ENCODE measurements at regions not wholly inside any gene's neighbourhood (a gene's known extent, or its start where the extent isn't known, plus 50 kb on each side); places are given as distances from the start of the nearest gene placed in this dataset.

DNA sequence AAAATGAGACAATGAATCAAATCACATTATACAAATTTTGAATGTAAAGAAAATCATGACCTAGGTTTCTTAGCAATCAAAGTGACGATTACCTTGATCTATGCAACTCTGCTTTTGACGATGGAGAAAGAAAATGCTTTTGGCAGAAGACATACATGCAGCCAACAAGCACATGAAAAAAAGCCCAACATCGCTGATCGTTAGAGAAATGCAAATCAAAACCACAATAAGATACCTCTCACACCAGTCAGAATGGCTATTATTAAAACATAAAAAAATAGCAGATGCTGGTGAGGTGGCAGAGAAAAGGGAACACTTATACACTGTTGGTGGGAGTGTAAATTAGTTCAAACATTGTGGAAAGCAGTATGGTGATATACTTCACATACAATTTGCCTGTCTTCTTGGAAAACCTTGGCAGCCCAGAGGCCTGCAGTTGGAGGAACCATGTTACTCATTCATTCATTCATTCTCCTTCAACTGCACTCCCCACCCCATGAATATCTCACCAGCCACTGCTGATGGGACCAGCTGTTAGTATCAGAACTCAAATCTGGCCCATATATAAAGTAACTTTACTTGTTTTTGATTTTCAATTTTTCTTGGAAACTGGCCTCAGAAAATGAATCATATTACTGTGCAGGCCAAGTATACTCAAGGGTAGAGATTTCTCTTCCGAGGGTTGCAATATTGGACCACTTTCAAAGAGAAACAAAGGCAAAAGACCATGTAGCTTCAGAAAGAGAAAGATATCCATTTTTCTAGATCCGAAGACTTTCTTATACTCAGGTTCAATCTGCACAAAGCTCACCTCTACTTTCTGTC, 358.6 kb upstream of the ARHGEF26 start:
- no peak overlapping the region for H3K4me3 ChIP-seq (ENCODE audit: low read depth, low read length)
- TF ChIP-seq, protein P1, sequence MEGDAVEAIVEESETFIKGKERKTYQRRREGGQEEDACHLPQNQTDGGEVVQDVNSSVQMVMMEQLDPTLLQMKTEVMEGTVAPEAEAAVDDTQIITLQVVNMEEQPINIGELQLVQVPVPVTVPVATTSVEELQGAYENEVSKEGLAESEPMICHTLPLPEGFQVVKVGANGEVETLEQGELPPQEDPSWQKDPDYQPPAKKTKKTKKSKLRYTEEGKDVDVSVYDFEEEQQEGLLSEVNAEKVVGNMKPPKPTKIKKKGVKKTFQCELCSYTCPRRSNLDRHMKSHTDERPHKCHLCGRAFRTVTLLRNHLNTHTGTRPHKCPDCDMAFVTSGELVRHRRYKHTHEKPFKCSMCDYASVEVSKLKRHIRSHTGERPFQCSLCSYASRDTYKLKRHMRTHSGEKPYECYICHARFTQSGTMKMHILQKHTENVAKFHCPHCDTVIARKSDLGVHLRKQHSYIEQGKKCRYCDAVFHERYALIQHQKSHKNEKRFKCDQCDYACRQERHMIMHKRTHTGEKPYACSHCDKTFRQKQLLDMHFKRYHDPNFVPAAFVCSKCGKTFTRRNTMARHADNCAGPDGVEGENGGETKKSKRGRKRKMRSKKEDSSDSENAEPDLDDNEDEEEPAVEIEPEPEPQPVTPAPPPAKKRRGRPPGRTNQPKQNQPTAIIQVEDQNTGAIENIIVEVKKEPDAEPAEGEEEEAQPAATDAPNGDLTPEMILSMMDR (IDR thresholded peaks at IDR 0.05; ENCODE audit: insufficient read depth, low read length, poor library complexity, severe bottlenecking) = no peak
- no peak for DNase-seq (ENCODE audit: low read depth)

DNA sequence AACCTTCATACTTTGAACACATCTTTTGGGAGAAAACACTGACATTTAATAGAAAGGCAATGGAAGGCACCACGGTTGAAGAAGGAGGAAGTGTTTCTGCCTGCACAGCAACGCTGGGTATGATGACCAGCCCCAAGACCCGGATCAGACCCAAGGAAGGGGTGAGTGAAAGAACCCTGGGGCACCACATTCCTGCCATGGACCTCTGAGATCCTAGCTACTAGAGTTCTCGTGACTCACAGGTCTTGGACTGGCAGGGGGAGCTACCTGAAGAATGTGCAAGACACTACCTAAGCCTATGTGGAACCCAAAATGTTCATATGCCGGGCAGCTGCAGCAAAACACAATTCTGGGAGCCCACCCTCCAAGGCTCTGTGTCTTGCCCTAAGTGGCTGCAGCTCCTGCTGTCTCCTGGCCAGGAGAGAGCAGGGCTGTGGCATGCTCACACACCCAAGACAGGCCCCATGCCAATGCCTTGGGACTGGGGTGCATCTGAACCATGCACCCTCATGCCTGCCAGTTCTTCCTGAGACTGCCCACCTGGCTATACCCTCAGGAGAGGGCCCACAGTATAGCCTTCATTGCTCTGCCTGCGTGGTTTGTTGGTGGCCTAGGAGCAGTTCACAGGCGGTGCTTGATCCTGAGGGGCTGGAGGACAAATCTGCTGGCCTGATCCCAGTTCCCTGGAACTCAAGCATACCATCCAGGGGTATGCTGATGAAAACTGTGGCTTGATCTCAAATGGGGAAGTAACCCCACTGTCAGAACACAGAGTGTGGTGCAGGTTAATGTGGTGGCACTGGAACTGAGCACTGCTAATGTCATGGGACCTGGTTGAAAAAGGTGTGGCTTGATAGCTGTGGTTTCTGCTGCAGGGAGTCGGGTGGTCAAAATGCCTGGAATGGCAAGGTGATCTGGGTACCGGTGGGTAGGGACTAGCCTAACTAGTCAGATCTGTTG, 353.3 kb upstream of the ARHGEF26 start:
- H3K27me3 ChIP-seq (ENCODE audit: control insufficient read depth, insufficient read depth, low read length) = no peaks in the 10 kb centered on the region
- H3K36me3 ChIP-seq (ENCODE audit: control insufficient read depth, insufficient read depth, low read length) = no peaks in the 10 kb centered on the region
- H3K4me3 ChIP-seq (ENCODE audit: low read depth, low read length) = no peak overlapping the region
- TF ChIP-seq, protein P1 (IDR thresholded peaks at IDR 0.05; ENCODE audit: insufficient read depth, low read length, poor library complexity, severe bottlenecking) = no peak
- DNase-seq (ENCODE audit: low read depth) = no peak

More for the DNA sequence above, 358.6 kb upstream of the ARHGEF26 start:
- Histone ChIP-seq H3K27me3 (ENCODE audit: control insufficient read depth, insufficient read depth, low read length) (no peaks in the 10 kb centered on the region), H3K36me3 (ENCODE audit: control insufficient read depth, insufficient read depth, low read length) (no peaks in the 10 kb centered on the region)

DNA sequence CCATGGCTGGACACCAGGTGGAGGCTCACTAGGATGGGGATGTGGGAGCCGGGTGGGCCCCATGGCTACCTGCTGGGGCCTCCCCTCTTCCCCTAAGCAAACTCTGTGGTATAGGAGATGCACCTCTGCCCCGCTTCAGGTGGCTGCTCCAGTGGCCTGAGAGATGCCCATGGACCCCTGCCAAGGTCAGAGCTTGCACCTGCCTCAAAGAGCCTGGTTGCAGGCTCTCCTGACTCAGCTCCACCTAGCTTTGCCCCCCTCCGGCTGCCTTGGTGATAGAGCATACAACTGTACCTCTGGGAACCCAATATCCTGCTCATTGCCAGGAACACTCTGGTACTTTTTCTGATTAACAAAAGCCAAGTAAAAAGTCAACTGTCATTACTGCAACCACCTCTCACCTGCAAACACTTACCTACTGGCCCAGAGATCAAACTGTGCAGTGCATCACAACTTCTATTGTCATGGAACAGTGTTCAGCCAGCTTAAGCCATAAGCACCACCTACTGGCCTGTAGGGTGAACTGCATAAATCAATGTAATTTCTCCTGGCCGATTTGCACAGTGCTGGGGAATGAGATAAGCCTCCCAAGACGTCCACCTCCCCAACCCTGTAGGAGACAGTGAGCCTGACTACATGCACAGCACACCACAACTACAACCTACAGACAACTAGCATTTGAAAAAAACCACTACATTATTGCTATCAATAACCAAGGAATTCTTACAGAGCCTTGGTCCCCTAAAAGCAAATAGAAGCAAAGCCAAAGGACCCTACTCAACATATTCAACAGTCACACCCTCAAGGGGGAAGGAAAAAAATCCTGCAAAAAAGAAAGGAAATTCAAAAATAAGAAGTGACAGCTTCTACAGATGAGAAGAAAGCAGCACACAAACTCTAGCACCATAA, 352.4 kb upstream of the ARHGEF26 start:
- H3K4me3 ChIP-seq (ENCODE audit: low read depth, low read length) = no peak overlapping the region
- H3K36me3 ChIP-seq (ENCODE audit: control insufficient read depth, insufficient read depth, low read length) = no peaks in the 10 kb centered on the region
- no peak for DNase-seq (ENCODE audit: low read depth)
- H3K27me3 ChIP-seq (ENCODE audit: control insufficient read depth, insufficient read depth, low read length) = no peaks in the 10 kb centered on the region
- TF ChIP-seq, protein P1 (IDR thresholded peaks at IDR 0.05; ENCODE audit: insufficient read depth, low read length, poor library complexity, severe bottlenecking) = peak; percentile 78

DNA sequence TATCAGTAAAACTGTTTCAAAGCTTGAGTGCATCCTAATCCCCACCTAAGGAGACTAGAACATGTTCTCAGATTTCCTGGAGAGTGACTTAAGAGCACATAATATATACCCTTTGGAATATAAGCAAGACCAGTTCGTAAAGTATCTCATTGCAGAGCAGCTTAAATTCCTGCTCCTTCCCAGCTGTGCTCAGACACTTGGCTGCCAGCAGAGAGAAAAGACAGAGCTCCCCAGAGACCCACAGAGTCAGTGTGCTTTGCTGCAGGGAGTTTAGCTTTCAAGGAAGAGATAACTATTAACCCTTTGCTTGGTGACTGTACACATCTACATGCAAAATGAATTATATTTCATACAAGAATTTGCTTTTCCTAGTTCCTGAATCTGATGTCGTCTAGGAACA, 338.1 kb upstream of the ARHGEF26 start:
- H3K27me3 ChIP-seq (ENCODE audit: control insufficient read depth, insufficient read depth, low read length) = no peaks in the 10 kb centered on the region
- no peak for DNase-seq (ENCODE audit: low read depth)
- no peak overlapping the region for H3K4me3 ChIP-seq (ENCODE audit: low read depth, low read length)
- TF ChIP-seq, protein P1 (IDR thresholded peaks at IDR 0.05; ENCODE audit: insufficient read depth, low read length, poor library complexity, severe bottlenecking) = no peak
- no peaks in the 10 kb centered on the region for H3K36me3 ChIP-seq (ENCODE audit: control insufficient read depth, insufficient read depth, low read length)

DNA sequence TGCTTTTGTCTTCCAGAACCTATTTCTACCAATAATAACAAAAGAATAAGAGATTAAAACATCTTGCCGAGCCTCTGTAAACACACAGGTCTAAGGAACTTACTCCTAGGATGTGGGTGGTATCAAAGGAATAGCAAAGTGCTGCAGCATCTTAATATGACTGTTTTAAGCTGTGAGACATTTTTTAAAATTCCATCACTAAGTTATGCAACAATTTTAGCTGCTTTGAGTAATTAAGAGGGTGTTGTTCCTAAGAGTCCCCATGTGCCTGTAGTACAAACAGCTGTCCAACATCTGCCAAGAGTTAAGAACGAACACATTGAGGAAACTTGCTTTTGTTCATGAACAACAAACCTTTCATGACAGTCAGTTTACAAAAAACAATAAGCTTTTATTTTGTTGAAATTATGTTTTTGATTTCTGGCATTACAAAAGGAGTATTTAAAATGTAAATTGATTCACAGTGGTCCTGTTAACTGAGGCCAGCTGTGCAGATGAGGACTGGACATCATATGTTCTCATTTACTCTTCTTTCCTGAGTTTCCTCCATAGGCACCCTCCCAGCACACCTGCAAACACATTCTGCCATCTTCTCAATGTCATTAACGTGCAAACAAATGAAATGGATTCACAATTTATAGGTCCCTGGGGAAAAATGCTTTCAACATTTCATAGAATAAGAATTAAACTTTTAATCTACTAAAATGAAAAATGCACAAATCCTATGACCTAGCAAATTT, 337.3 kb upstream of the ARHGEF26 start:
- no peaks in the 10 kb centered on the region for H3K36me3 ChIP-seq (ENCODE audit: control insufficient read depth, insufficient read depth, low read length)
- TF ChIP-seq, protein P1 (IDR thresholded peaks at IDR 0.05; ENCODE audit: insufficient read depth, low read length, poor library complexity, severe bottlenecking) = no peak
- DNase-seq (ENCODE audit: low read depth) = no peak
- no peaks in the 10 kb centered on the region for H3K27me3 ChIP-seq (ENCODE audit: control insufficient read depth, insufficient read depth, low read length)
- no peak overlapping the region for H3K4me3 ChIP-seq (ENCODE audit: low read depth, low read length)

Data from kidney epithelial cell (primary cell).